ENCODE measurements at regions not wholly inside any gene's neighbourhood (a gene's known extent, or its start where the extent isn't known, plus 50 kb on each side); places are given as distances from the start of the nearest gene placed in this dataset.
"Not testable (repeated sequence)": the region's sequence is repeated elsewhere in the genome, so short reads cannot be mapped to it uniquely, and the experiment has no call there.

- peak; percentile 60 for FAIRE-seq
- DNase-seq (ENCODE audit: insufficient read length, low spot score) = not testable (repeated sequence)
Observed at GRCh38 chr14:30409508-30410015, 149.4 kb upstream of the G2E3 start.

- DNase-seq (ENCODE audit: insufficient read length, low spot score) (no peak), FAIRE-seq (no peak)
Observed at GRCh38 chr14:30410986-30411385, 148.0 kb upstream of the G2E3 start.

GRCh38 chr14:30413184-30413583 lies 145.8 kb upstream of the G2E3 start:
- FAIRE-seq; DNase-seq (ENCODE audit: insufficient read length, low spot score): not testable (repeated sequence)

GRCh38 chr14:30417121-30417520 lies 141.8 kb upstream of the G2E3 start:
- no peak for FAIRE-seq
- no peak for DNase-seq (ENCODE audit: insufficient read length, low spot score)

GRCh38 chr14:30417999-30418398 lies 141.0 kb upstream of the G2E3 start:
- no peak for FAIRE-seq

GRCh38 chr14:30419037-30419436 lies 139.9 kb upstream of the G2E3 start:
- no peak for FAIRE-seq
- DNase-seq (ENCODE audit: insufficient read length, low spot score) = no peak

More at GRCh38 chr14:30417999-30418398, 141.0 kb upstream of the G2E3 start:
- DNase-seq (ENCODE audit: insufficient read length, low spot score) = no peak

- no peak for FAIRE-seq
- DNase-seq (ENCODE audit: insufficient read length, low spot score) = no peak
Observed at GRCh38 chr14:30420515-30420914, 138.4 kb upstream of the G2E3 start.

- FAIRE-seq (no peak), DNase-seq (ENCODE audit: insufficient read length, low spot score) (no peak)
Observed at GRCh38 chr14:30426463-30426862, 132.5 kb upstream of the G2E3 start.

- DNase-seq (ENCODE audit: insufficient read length, low spot score) (no peak), FAIRE-seq (no peak)
Observed at GRCh38 chr14:30427401-30427800, 131.6 kb upstream of the G2E3 start.

GRCh38 chr14:30427846-30428245 lies 131.1 kb upstream of the G2E3 start:
- no peak for DNase-seq (ENCODE audit: insufficient read length, low spot score)
- peak; percentile 52 for FAIRE-seq

GRCh38 chr14:30431552-30431951 lies 127.4 kb upstream of the G2E3 start:
- FAIRE-seq (no peak), DNase-seq (ENCODE audit: insufficient read length, low spot score) (no peak)

- no peak for FAIRE-seq
Observed at GRCh38 chr14:30440961-30441360, 118.0 kb upstream of the G2E3 start.

GRCh38 chr14:30443368-30444007 lies 115.5 kb upstream of the G2E3 start:
- peak; percentile 78 for FAIRE-seq
- peak; percentile 41 for DNase-seq (ENCODE audit: insufficient read length, low spot score)

More at GRCh38 chr14:30440961-30441360, 118.0 kb upstream of the G2E3 start:
- no peak for DNase-seq (ENCODE audit: insufficient read length, low spot score)

- no peak for FAIRE-seq
- DNase-seq (ENCODE audit: insufficient read length, low spot score) = no peak
Observed at GRCh38 chr14:30444451-30444850, 114.5 kb upstream of the G2E3 start.

GRCh38 chr14:30445011-30445793 lies 113.8 kb upstream of the G2E3 start:
- no peak for DNase-seq (ENCODE audit: insufficient read length, low spot score)
- FAIRE-seq = peak; percentile 69

GRCh38 chr14:30445852-30446251 lies 113.1 kb upstream of the G2E3 start:
- peak; percentile 33 for FAIRE-seq
- DNase-seq (ENCODE audit: insufficient read length, low spot score) = no peak

- DNase-seq (ENCODE audit: insufficient read length, low spot score) (no peak), FAIRE-seq (peak; percentile 80)
Observed at GRCh38 chr14:30450631-30451545, 108.1 kb upstream of the G2E3 start.

GRCh38 chr14:30456296-30456695 lies 102.7 kb upstream of the G2E3 start:
- no peak for DNase-seq (ENCODE audit: insufficient read length, low spot score)
- no peak for FAIRE-seq

- FAIRE-seq (no peak), DNase-seq (ENCODE audit: insufficient read length, low spot score) (no peak)
Observed at GRCh38 chr14:30462358-30462757, 96.6 kb upstream of the G2E3 start.

- DNase-seq (ENCODE audit: insufficient read length, low spot score) (no peak), FAIRE-seq (no peak)
Observed at GRCh38 chr14:30464481-30464880, 94.5 kb upstream of the G2E3 start.

GRCh38 chr14:30468354-30468753 lies 90.6 kb upstream of the G2E3 start:
- FAIRE-seq (peak; percentile 33), DNase-seq (ENCODE audit: insufficient read length, low spot score) (no peak)
